SJSA1 (cell line): ENCODE measurements at regions not wholly inside any gene's neighbourhood (a gene's known extent, or its start where the extent isn't known, plus 50 kb on each side); places are given as distances from the start of the nearest gene placed in this dataset.

Experiments
- DNase-seq, 2 experiments: peaks; one replicate each; pipeline ENCODE4 v3.0.0-alpha.2; 2015 to 2020; ENCODE audit warnings: low spot score in 2 of 2, low read depth in 1 of 2
- H3K27ac ChIP-seq: fragments of 250-450 bp; sonication (Bioruptor Pico); 2 replicates; pipeline ENCODE4 v1.5.1; 2020; ENCODE audit warnings: mild to moderate bottlenecking, moderate library complexity
- H3K27me3 ChIP-seq: fragments of 250-450 bp; sonication (Bioruptor Pico); replicated peaks from 2 replicates; pipeline ENCODE4 v1.5.1; 2020; ENCODE audit warnings: mild to moderate bottlenecking, moderate library complexity
- H3K36me3 ChIP-seq: fragments of 250-450 bp; sonication (Bioruptor Pico); 2 replicates; pipeline ENCODE4 v1.5.1; 2020; ENCODE audit warnings: mild to moderate bottlenecking
- H3K4me1 ChIP-seq: fragments of 250-450 bp; sonication (Bioruptor Pico); replicated peaks from 2 replicates; pipeline ENCODE4 v1.6.1; 2021; ENCODE audit warnings: mild to moderate bottlenecking
- H3K4me3 ChIP-seq: fragments of 250-450 bp; sonication (Bioruptor Pico); 2 replicates; pipeline ENCODE4 v1.5.1; 2020; ENCODE audit warnings: mild to moderate bottlenecking
- H3K9me3 ChIP-seq: fragments of 250-450 bp; sonication (Bioruptor Pico); replicated peaks from 2 replicates; pipeline ENCODE4 v1.5.1; 2020; ENCODE audit warnings: mild to moderate bottlenecking

DNA sequence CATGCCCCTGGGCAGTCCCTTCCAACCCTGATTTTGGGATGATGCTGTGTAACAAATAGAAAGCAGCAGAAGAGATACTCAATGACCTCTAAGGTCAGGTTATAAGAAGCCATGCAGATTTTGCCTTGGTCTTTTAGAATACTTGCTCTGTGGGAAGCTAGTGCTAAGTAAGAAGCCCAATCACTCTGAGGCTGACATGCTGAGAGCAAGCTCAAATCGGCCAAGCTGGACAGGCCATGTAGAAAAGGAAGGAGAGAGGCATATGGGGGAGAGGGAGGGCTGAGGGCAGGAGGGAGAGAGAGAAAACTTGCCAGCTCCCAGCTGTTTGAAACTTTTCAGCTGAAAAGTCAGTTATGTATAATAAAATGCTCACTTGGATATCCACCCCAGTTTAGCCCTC, 1021.6 kb upstream of the MAP3K7 start:
- H3K27ac ChIP-seq, result no peak overlapping the region
- H3K27me3 ChIP-seq, result no peaks in the 10 kb centered on the region
- H3K4me1 ChIP-seq, result no peaks in the 10 kb centered on the region
- no peak for DNase-seq
- H3K36me3 ChIP-seq, result no peaks in the 10 kb centered on the region
- H3K4me3 ChIP-seq, result no peak overlapping the region
- no peaks in the 10 kb centered on the region for H3K9me3 ChIP-seq

DNA sequence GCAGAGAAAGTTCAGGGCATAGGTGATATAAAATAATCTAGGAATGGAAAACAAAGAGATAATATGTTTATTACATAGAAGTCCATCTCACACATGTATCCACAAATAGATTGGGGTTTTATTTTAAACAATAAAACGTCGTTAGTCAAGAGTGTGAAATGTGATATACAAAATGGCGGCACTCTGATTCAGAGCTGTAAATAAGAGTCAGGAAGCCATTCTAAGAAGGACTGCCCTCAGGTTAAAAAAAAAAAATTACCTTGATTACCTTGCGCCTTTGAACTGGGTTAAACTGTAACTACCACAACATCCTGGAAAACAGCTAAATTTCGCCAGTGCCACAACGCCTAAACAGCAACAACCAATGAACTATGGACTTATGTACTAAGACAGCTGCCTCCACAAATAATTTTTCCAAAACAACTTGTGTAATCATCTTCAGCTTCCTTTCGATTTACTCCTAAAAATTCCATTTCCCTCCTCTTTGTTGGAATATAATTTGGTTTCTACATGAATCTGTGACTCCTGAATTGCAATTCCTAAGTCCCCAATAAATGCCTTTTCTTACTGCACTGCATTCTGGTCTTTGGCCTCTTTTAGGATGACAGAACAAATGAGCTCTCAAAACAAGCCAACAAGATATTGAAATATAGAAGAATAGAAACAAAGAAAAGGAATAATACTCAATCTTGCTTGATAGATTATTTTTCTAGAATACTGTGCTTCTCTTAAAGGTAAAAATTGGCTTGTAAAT, 1019.5 kb upstream of the MAP3K7 start:
- no peaks in the 10 kb centered on the region for H3K27me3 ChIP-seq
- no peaks in the 10 kb centered on the region for H3K4me1 ChIP-seq
- no peaks in the 10 kb centered on the region for H3K36me3 ChIP-seq
- no peaks in the 10 kb centered on the region for H3K9me3 ChIP-seq
- H3K27ac ChIP-seq, result no peak overlapping the region
- H3K4me3 ChIP-seq, result no peak overlapping the region
- no peak for DNase-seq

DNA sequence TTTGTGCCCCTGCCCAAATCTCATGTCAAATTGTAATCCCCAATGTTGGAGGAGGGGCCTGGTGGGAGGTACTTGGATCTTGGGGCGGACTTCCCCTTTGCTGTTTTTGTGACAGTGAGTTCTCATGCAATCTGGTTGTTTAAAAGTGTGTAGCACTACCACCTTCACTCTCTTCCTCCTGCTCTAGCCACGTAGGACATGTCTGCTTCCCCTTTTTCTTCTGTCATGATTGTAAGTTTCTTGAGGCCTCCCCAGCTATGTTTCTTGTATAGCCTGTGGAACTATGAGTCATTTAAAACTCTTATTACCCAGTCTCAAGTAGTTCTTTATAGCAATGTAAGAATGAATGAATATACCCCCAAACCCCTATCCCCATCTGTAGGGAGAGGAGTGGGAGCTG, 1013.7 kb upstream of the MAP3K7 start:
- Histone ChIP-seq H3K36me3 (no peaks in the 10 kb centered on the region), H3K4me1 (no peaks in the 10 kb centered on the region), H3K27me3 (no peaks in the 10 kb centered on the region), H3K4me3 (no peak overlapping the region), H3K27ac (no peak overlapping the region), H3K9me3 (no peaks in the 10 kb centered on the region)
- DNase-seq, result no peak

DNA sequence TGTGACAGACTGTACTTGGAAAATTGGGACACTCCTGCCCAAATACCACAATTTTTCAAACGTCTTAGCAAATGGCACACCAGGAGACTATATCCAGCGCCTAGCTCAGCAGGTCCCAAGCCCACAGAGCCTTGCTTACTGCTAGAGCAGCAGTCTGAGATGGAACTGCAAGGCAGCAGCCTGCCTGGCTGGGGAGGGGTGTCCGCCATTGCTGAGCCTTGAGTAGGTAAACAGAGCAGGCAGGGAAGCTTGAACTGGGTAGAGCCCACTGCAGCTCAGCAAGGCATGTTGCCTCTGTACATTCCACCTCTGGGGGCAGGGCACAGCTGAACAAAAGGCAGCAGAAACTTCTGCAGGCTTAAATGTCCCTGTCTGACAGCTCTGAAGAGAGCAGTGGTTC, 1003.3 kb upstream of the MAP3K7 start:
- Histone ChIP-seq H3K9me3 (no peaks in the 10 kb centered on the region), H3K27me3 (no peaks in the 10 kb centered on the region), H3K4me1 (no peaks in the 10 kb centered on the region), H3K36me3 (no peaks in the 10 kb centered on the region), H3K27ac (no peak overlapping the region), H3K4me3 (no peak overlapping the region)
- no peak for DNase-seq

DNA sequence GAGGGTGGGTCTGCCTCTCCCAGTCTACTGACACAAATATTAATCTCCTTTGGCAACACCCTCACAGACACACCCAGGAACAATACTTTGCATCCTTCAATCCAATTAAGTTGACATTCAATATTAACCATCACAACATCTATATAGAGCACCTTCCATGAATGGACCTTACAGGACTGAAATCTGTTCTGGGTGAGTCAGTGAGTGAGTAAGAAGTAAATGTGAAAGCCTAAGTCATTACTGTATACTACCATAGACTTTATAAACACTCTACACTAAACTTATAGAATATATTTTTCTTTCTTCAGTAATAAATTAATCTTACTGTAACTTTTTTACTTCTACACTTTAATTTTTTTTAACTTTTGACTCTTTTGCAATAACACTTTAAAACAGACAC, 993.8 kb upstream of the MAP3K7 start:
- no peak for DNase-seq
- Histone ChIP-seq H3K27me3 (no peaks in the 10 kb centered on the region), H3K4me1 (no peaks in the 10 kb centered on the region)

DNA sequence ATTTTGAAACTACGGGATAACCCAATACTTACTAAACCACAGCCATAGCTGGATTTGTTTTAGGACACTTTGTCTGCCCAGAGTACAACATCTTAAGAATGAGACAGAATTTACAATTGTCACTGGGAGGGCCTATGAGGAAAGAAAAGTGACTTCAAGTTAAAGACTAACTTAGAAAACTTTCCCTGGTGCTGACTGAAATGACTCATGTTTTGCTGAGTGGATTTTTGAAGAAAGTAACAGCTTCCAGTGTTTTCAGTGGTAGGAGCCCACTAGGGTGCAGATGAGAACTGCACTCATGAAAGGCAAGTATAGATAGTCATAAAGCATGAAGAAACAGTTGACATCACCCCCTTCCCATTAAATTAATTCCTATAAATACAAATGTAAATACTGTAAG, 988.2 kb upstream of the MAP3K7 start:
- Histone ChIP-seq H3K9me3 (no peaks in the 10 kb centered on the region), H3K27ac (no peak overlapping the region), H3K4me3 (no peak overlapping the region), H3K36me3 (no peaks in the 10 kb centered on the region), H3K4me1 (no peaks in the 10 kb centered on the region), H3K27me3 (no peaks in the 10 kb centered on the region)
- no peak for DNase-seq

More for the DNA sequence above, 993.8 kb upstream of the MAP3K7 start:
- Histone ChIP-seq H3K27ac (no peak overlapping the region), H3K36me3 (no peaks in the 10 kb centered on the region), H3K9me3 (no peaks in the 10 kb centered on the region), H3K4me3 (no peak overlapping the region)

DNA sequence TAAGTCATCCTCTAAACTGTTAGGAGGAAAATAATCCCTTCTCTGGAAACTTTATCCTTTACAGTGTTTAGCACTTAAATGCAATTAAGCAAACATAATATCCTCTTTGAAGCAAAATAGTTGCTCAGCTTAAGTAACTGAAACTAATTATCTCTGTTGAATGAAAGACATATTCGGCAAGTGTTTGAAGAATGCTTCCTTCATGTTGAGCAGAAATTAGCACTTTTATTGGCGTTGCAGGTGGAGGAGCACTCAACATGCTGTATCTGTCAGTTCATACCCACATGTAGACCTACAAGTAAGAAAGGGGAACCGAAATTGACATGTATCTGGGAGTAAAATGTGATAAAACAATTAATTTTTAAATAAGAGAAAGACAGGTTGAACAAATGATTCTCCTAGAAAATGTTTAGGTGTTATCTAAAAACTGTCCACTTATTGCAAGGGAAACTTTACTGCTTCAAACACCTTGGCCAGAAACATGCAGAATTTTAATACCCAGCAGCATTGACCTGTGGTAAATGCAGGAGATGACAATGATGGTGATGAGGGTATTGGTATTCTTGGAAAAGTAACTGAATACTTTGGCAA, 987.0 kb upstream of the MAP3K7 start:
- DNase-seq, result no peak
- Histone ChIP-seq H3K9me3 (no peaks in the 10 kb centered on the region), H3K27me3 (no peaks in the 10 kb centered on the region), H3K36me3 (no peaks in the 10 kb centered on the region), H3K4me1 (no peaks in the 10 kb centered on the region), H3K27ac (no peak overlapping the region), H3K4me3 (no peak overlapping the region)

DNA sequence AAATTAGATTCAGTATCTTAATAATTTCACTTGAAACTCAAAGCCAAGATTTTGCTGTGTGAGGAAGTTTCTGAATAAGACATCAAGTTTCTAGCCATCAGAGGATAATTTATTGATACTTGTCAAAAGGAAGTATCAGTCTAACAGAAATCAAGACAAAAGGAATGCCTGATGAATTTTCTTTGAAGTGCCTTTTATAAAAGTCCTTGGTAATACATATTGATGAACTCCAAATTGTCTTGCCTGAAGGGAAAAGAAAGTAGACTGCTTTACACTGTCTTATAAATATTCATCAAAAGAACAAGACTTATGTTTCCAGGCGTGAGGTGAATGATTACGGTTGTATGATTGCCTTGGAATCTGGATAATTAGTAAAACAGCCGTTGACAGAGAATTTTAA, 986.0 kb upstream of the MAP3K7 start:
- no peaks in the 10 kb centered on the region for H3K4me1 ChIP-seq
- no peak overlapping the region for H3K27ac ChIP-seq
- DNase-seq, result no peak
- H3K27me3 ChIP-seq, result no peaks in the 10 kb centered on the region
- no peak overlapping the region for H3K4me3 ChIP-seq
- H3K9me3 ChIP-seq, result no peaks in the 10 kb centered on the region
- H3K36me3 ChIP-seq, result no peaks in the 10 kb centered on the region

DNA sequence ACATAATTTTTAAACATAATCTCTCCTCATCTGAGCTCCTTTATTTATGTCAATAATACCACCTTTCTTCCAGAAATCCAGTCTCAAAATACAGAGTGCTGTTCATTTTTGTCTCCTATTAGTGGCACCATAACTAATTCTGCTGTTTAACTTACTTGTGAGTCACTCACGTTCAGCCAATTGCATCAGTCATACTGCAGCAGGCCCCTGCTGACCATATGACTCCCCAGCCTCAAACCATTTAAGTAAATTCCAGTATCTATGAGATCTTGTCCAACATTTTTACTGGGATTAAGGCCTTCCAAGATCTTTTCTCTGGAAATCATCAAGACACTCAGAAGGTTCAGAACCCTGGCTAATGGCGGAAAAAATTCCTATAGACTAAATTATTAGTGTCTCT, 982.2 kb upstream of the MAP3K7 start:
- Histone ChIP-seq H3K36me3 (no peaks in the 10 kb centered on the region), H3K9me3 (no peaks in the 10 kb centered on the region), H3K4me3 (no peak overlapping the region), H3K27me3 (no peaks in the 10 kb centered on the region), H3K27ac (no peak overlapping the region), H3K4me1 (no peaks in the 10 kb centered on the region)
- no peak for DNase-seq

DNA sequence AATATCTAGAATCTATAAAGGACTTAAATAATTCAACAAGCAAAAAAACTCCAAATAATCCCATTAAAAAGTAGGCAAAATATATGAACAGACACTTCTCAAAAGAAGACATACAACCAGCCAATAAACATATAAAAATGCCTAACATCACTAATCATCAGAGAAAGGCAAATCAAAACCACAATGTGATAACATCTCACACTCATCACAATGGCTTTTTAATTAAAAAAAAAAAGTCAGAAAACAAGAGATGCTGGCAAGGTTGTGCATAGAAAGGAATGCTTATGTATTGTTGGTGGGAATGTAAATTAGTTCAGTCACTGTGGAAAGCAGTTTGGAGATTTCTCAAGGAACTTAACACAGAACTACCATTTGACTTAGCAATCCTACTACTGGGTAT, 979.6 kb upstream of the MAP3K7 start:
- H3K9me3 ChIP-seq, result no peaks in the 10 kb centered on the region
- no peaks in the 10 kb centered on the region for H3K27me3 ChIP-seq
- H3K27ac ChIP-seq, result no peak overlapping the region
- DNase-seq, result peak in 1 of 2 experiments; percentile 15
- no peaks in the 10 kb centered on the region for H3K4me1 ChIP-seq
- H3K36me3 ChIP-seq, result no peaks in the 10 kb centered on the region
- no peak overlapping the region for H3K4me3 ChIP-seq

DNA sequence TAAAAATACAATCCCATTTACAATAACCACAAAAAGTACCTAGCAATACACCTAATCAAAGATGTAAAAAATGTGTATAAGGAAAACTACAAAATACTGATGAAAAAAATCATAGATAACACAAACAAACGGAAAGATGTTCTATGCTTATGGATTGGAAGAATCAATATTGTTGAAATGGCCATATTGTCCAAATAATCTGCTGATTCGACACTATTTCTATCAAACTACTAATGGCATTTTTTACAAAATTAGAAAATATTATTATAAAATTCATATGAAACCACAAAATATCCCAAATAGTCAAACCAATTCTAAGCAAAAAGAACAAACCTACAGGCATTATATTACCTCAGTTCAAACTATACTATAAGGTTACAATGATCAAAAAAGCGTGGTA, 978.3 kb upstream of the MAP3K7 start:
- H3K36me3 ChIP-seq, result no peaks in the 10 kb centered on the region

DNA sequence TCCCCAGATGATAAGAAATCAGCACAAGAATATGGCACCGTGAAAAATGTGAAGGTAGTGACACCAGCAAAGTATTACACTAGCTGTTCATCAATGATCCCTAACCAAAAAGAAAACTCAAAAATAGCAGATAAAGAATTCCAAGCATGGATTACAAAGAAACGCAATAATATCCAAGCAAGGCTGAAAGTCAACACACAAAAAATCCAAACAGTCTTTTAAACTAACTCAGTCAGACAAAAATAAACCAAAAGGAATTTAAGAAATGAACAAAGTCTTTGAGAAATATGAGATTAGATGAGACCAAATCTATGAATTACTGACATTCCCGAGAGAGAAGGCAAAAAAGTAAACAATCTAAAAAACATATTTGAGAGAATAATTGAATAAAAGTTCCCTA, 976.1 kb upstream of the MAP3K7 start:
- Histone ChIP-seq H3K27me3 (no peaks in the 10 kb centered on the region), H3K4me3 (no peak overlapping the region), H3K4me1 (no peaks in the 10 kb centered on the region), H3K36me3 (no peaks in the 10 kb centered on the region), H3K27ac (no peak overlapping the region), H3K9me3 (0 out of 2 replicates have a peak, but pooled peaks cover 3% of the 10 kb centered on the region)
- DNase-seq, result no peak

More for the DNA sequence above, 978.3 kb upstream of the MAP3K7 start:
- H3K9me3 ChIP-seq, result 0 out of 2 replicates have a peak, but pooled peaks cover 3% of the 10 kb centered on the region
- H3K4me1 ChIP-seq, result no peaks in the 10 kb centered on the region
- H3K27me3 ChIP-seq, result no peaks in the 10 kb centered on the region
- DNase-seq, result no peak
- H3K27ac ChIP-seq, result no peak overlapping the region
- no peak overlapping the region for H3K4me3 ChIP-seq

DNA sequence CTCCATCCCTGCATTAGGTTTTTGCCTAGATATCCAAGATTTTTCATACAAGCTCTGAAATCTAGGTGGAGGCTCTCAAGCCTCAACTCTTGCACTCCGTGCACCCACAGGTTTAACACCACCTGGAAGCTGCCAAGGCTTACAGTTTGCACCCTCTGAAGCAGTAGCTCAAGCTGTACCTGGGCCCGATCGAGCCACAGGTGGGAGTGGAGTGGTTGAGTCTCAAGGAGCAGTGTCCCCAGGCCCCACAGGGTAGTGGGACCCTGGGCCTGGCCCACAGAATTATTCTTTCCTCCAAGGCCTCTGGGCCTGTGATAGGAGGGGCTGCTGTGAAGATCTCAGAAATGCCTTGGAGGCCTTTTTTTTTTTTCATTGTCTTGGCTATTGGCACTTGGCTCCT, 973.5 kb upstream of the MAP3K7 start:
- DNase-seq, result no peak
- Histone ChIP-seq H3K36me3 (no peaks in the 10 kb centered on the region), H3K4me1 (no peaks in the 10 kb centered on the region), H3K27ac (no peak overlapping the region), H3K9me3 (0 out of 2 replicates have a peak, but pooled peaks cover 3% of the 10 kb centered on the region), H3K4me3 (no peak overlapping the region), H3K27me3 (no peaks in the 10 kb centered on the region)

DNA sequence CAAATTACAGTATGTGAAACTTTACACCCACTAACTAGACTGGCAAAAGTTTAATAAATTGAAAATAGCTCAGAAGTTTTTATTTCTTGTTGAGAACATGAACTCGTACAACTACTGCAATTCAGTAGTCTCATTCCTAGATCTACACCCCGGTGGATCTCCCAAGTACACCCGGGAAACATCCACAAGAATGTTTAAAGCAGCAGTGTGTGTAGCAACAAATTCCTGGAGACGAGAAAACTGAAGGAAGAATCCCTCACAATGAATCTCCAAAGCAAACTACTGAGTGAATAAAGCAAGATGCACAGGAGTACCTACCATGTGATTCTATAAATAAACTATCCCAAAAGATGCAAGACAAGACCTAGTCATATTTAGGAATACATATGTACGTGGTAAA, 954.0 kb upstream of the MAP3K7 start:
- Histone ChIP-seq H3K9me3 (no peaks in the 10 kb centered on the region), H3K4me3 (no peak overlapping the region), H3K4me1 (no peaks in the 10 kb centered on the region), H3K27ac (no peak overlapping the region), H3K36me3 (no peaks in the 10 kb centered on the region), H3K27me3 (no peaks in the 10 kb centered on the region)
- DNase-seq, result no peak

DNA sequence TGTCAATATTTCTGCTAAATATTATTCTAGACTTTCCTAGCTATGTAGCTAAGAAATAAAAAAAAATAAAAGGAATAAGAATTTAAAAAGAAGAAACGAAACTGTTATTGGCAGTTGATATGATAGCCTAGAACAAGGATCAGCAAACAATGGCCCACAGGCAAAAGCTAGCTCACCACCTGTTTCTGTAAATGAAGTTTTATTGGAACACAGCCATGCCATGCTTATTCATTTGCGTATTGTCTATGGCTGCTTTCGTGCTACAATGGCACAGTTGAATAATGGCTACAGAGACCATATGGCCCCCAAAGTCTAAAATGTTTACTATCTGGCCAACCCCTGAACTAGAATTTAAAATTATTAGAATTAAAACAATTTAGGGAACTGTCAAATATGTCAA, 952.6 kb upstream of the MAP3K7 start:
- no peaks in the 10 kb centered on the region for H3K27me3 ChIP-seq
- H3K4me1 ChIP-seq, result no peaks in the 10 kb centered on the region
- no peak overlapping the region for H3K4me3 ChIP-seq
- DNase-seq, result no peak
- H3K27ac ChIP-seq, result no peak overlapping the region
- H3K9me3 ChIP-seq, result no peaks in the 10 kb centered on the region
- H3K36me3 ChIP-seq, result no peaks in the 10 kb centered on the region
